ENCODE measurements at regions not wholly inside any gene's neighbourhood (a gene's known extent, or its start where the extent isn't known, plus 50 kb on each side); places are given as distances from the start of the nearest gene placed in this dataset.

- DNase-seq (ENCODE audit: low spot score): no peak
- in situ Hi-C loops (cut with MboI; ENCODE audit: low sequenced_read_pairs, unreplicated experiment): no loop called here
- TF ChIP-seq, protein P1, sequence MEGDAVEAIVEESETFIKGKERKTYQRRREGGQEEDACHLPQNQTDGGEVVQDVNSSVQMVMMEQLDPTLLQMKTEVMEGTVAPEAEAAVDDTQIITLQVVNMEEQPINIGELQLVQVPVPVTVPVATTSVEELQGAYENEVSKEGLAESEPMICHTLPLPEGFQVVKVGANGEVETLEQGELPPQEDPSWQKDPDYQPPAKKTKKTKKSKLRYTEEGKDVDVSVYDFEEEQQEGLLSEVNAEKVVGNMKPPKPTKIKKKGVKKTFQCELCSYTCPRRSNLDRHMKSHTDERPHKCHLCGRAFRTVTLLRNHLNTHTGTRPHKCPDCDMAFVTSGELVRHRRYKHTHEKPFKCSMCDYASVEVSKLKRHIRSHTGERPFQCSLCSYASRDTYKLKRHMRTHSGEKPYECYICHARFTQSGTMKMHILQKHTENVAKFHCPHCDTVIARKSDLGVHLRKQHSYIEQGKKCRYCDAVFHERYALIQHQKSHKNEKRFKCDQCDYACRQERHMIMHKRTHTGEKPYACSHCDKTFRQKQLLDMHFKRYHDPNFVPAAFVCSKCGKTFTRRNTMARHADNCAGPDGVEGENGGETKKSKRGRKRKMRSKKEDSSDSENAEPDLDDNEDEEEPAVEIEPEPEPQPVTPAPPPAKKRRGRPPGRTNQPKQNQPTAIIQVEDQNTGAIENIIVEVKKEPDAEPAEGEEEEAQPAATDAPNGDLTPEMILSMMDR (IDR thresholded peaks at IDR 0.05; ENCODE audit: borderline replicate concordance, control extremely low read depth, extremely low read depth, insufficient read depth, missing control alignments): no peak
Measured at GRCh38 chr11:116424615-116425261, 348.0 kb downstream of the BUD13 start.

- TF ChIP-seq, protein P1 (IDR thresholded peaks at IDR 0.05; ENCODE audit: borderline replicate concordance, control extremely low read depth, extremely low read depth, insufficient read depth, missing control alignments): no peak
- DNase-seq (ENCODE audit: low spot score): no peak
- in situ Hi-C loops (cut with MboI; ENCODE audit: low sequenced_read_pairs, unreplicated experiment): no loop called here
Measured at GRCh38 chr11:116422956-116423600, 349.7 kb downstream of the BUD13 start.

DNA sequence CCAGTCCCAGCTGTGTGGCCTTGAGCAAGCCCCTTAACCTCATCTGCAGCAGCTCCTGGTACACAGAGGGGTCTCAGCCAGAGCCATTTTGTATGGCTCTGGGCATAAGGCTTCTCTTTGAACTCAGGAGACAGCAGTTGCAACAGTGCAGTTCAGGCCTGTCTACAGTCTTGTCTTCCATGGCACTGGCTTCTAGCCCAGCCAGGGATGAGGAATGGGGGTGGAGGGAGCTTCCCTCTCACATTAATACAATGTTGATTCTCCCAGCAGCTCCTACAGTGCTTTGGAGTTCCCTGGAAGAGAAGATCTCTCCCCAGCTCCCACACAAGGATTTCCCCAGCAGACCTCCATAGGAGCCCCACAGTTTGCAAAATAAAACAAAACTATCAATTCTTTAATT, 350.2 kb downstream of the BUD13 start:
- in situ Hi-C loops (cut with MboI; ENCODE audit: low sequenced_read_pairs, unreplicated experiment): no loop called here
- TF ChIP-seq, protein P1 (IDR thresholded peaks at IDR 0.05; ENCODE audit: borderline replicate concordance, control extremely low read depth, extremely low read depth, insufficient read depth, missing control alignments): no peak
- DNase-seq (ENCODE audit: low spot score): no peak

- TF ChIP-seq, protein P1 (IDR thresholded peaks at IDR 0.05; ENCODE audit: borderline replicate concordance, control extremely low read depth, extremely low read depth, insufficient read depth, missing control alignments): no peak
- DNase-seq (ENCODE audit: low spot score): no peak
- in situ Hi-C loops (cut with MboI; ENCODE audit: low sequenced_read_pairs, unreplicated experiment): no loop called here
Measured at GRCh38 chr11:116421529-116422185, 351.1 kb downstream of the BUD13 start.

- no peak for DNase-seq (ENCODE audit: low spot score)
- TF ChIP-seq, protein P1 (IDR thresholded peaks at IDR 0.05; ENCODE audit: borderline replicate concordance, control extremely low read depth, extremely low read depth, insufficient read depth, missing control alignments): no peak
- in situ Hi-C loops (cut with MboI; ENCODE audit: low sequenced_read_pairs, unreplicated experiment): no loop called here
Measured at GRCh38 chr11:116420770-116421528, 351.8 kb downstream of the BUD13 start.

- DNase-seq (ENCODE audit: low spot score): no peak
- TF ChIP-seq, protein P1 (IDR thresholded peaks at IDR 0.05; ENCODE audit: borderline replicate concordance, control extremely low read depth, extremely low read depth, insufficient read depth, missing control alignments): no peak
- in situ Hi-C loops (cut with MboI; ENCODE audit: low sequenced_read_pairs, unreplicated experiment): no loop called here
Measured at GRCh38 chr11:116420030-116420429, 352.8 kb downstream of the BUD13 start.

Data from GM13976 (cell line).